ENCODE measurements at regions not wholly inside any gene's neighbourhood (a gene's known extent, or its start where the extent isn't known, plus 50 kb on each side); places are given as distances from the start of the nearest gene placed in this dataset.

- no peak for DNase-seq
- no peak overlapping the region for H3K27ac ChIP-seq
- H3K27me3 ChIP-seq (ENCODE audit: insufficient read depth, low read depth): no peaks in the 10 kb centered on the region
- no peaks in the 10 kb centered on the region for H3K9me3 ChIP-seq (ENCODE audit: insufficient read depth, low read depth)
- ChIA-PET CTCF (no interaction called here), POLR2A (ENCODE audit: unreplicated experiment) (no interaction called here)
- TF ChIP-seq EZH2 (IDR thresholded peaks at IDR 0.05; ENCODE audit: low read depth): no peak
- TF ChIP-seq, protein P1, sequence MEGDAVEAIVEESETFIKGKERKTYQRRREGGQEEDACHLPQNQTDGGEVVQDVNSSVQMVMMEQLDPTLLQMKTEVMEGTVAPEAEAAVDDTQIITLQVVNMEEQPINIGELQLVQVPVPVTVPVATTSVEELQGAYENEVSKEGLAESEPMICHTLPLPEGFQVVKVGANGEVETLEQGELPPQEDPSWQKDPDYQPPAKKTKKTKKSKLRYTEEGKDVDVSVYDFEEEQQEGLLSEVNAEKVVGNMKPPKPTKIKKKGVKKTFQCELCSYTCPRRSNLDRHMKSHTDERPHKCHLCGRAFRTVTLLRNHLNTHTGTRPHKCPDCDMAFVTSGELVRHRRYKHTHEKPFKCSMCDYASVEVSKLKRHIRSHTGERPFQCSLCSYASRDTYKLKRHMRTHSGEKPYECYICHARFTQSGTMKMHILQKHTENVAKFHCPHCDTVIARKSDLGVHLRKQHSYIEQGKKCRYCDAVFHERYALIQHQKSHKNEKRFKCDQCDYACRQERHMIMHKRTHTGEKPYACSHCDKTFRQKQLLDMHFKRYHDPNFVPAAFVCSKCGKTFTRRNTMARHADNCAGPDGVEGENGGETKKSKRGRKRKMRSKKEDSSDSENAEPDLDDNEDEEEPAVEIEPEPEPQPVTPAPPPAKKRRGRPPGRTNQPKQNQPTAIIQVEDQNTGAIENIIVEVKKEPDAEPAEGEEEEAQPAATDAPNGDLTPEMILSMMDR (conservative IDR thresholded peaks at IDR 0.05): no peak
- no peaks in the 10 kb centered on the region for H3K79me2 ChIP-seq (ENCODE audit: low read depth)
- no peak overlapping the region for H2AFZ ChIP-seq
- no peaks in the 10 kb centered on the region for H3K36me3 ChIP-seq (ENCODE audit: low read depth)
- H4K20me1 ChIP-seq (ENCODE audit: insufficient read depth): no peaks in the 10 kb centered on the region
- intact Hi-C loops (cut with micrococcal nuclease; ENCODE audit: unreplicated experiment): no loop called here
- no peaks in the 10 kb centered on the region for H3K4me1 ChIP-seq (replicated peaks; ENCODE audit: insufficient read depth)
- H3K9me2 ChIP-seq (ENCODE audit: insufficient read depth): no peaks in the 10 kb centered on the region
- no peaks in the 10 kb centered on the region for H3F3A ChIP-seq (ENCODE audit: insufficient read depth, low read depth)
- BruUV-seq (replicated peaks): no TSS peak
- H3K4me3 ChIP-seq: no peak overlapping the region
- H3K4me2 ChIP-seq: no peak overlapping the region
Observed at GRCh38 chr20:55354720-55355119, 650.6 kb downstream of the CBLN4 start.

GRCh38 chr20:55353206-55353605 lies 652.1 kb downstream of the CBLN4 start:
- TF ChIP-seq, protein P1 (conservative IDR thresholded peaks at IDR 0.05): no peak
- no peak for TF ChIP-seq EZH2 (IDR thresholded peaks at IDR 0.05; ENCODE audit: low read depth)
- no peak for DNase-seq
- Histone ChIP-seq H3K27ac (no peak overlapping the region), H3K4me2 (no peak overlapping the region), H3K79me2 (ENCODE audit: low read depth) (no peaks in the 10 kb centered on the region), H3K4me3 (no peak overlapping the region), H3K9me2 (ENCODE audit: insufficient read depth) (no peaks in the 10 kb centered on the region), H3K9me3 (ENCODE audit: insufficient read depth, low read depth) (no peaks in the 10 kb centered on the region), H3K27me3 (ENCODE audit: insufficient read depth, low read depth) (no peaks in the 10 kb centered on the region), H3K36me3 (ENCODE audit: low read depth) (no peaks in the 10 kb centered on the region), H4K20me1 (ENCODE audit: insufficient read depth) (no peaks in the 10 kb centered on the region), H3K4me1 (replicated peaks; ENCODE audit: insufficient read depth) (no peaks in the 10 kb centered on the region), H2AFZ (no peak overlapping the region), H3F3A (ENCODE audit: insufficient read depth, low read depth) (no peaks in the 10 kb centered on the region)
- ChIA-PET POLR2A (ENCODE audit: unreplicated experiment) (no interaction called here), CTCF (no interaction called here)
- no TSS peak for BruUV-seq (replicated peaks)
- intact Hi-C loops (cut with micrococcal nuclease; ENCODE audit: unreplicated experiment): no loop called here

DNA sequence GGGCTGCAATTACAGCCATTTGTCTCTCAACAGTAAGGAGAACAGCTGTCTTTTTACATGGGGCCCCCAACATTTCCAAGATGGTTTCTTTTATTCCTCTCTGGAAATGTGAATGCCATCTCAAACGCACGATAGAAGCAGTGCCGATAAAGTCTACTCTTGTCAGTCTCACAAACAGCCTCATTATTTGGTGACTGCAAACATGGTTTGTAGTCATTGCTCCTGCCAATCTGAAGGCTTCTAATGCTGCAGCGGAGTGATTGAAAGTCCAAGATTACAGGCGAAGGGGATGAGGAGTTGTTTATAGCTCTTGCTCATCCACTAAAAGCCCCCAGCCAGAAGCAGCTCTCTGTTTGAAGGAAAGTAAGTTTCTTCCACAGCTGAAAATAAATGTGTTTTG lies 657.1 kb downstream of the CBLN4 start:
- Histone ChIP-seq H3K9me2 (ENCODE audit: insufficient read depth) (no peaks in the 10 kb centered on the region), H4K20me1 (ENCODE audit: insufficient read depth) (no peaks in the 10 kb centered on the region), H3K9me3 (ENCODE audit: insufficient read depth, low read depth) (no peaks in the 10 kb centered on the region), H3K4me3 (no peak overlapping the region), H3K4me2 (no peak overlapping the region), H2AFZ (no peak overlapping the region), H3K4me1 (replicated peaks; ENCODE audit: insufficient read depth) (no peaks in the 10 kb centered on the region), H3K27ac (no peak overlapping the region), H3K79me2 (ENCODE audit: low read depth) (no peaks in the 10 kb centered on the region), H3K36me3 (ENCODE audit: low read depth) (no peaks in the 10 kb centered on the region), H3K27me3 (ENCODE audit: insufficient read depth, low read depth) (peaks cover 41% of the 10 kb centered on the region), H3F3A (ENCODE audit: insufficient read depth, low read depth) (no peaks in the 10 kb centered on the region)
- BruUV-seq (replicated peaks): no TSS peak
- POLR2A ChIA-PET (ENCODE audit: unreplicated experiment): no interaction called here
- TF ChIP-seq EZH2 (IDR thresholded peaks at IDR 0.05; ENCODE audit: low read depth): no peak
- TF ChIP-seq, protein P1 (conservative IDR thresholded peaks at IDR 0.05): no peak
- CTCF ChIA-PET: no interaction called here
- no peak for DNase-seq
- intact Hi-C loops (cut with micrococcal nuclease; ENCODE audit: unreplicated experiment): no loop called here

All from PC-9 (cell line).